ENCODE measurements at regions not wholly inside any gene's neighbourhood (a gene's known extent, or its start where the extent isn't known, plus 50 kb on each side); places are given as distances from the start of the nearest gene placed in this dataset.
A peak's percentile ranks its signal among the peaks of the same experiment; 100 is the strongest.

- H3K79me1 ChIP-seq (replicated peaks; ENCODE audit: low read length, poor library complexity, severe bottlenecking) = no peaks in the 10 kb centered on the region
- H2AK5ac ChIP-seq (ENCODE audit: low read length, severe bottlenecking) = no peak overlapping the region
- no peak overlapping the region for H3K18ac ChIP-seq (ENCODE audit: low read depth in 1 of 2, low read length in 2 of 2)
- peaks cover 9% of the 10 kb centered on the region for H3K4me1 ChIP-seq (ENCODE audit: control insufficient read depth, insufficient read depth, low read depth, low read length)
- H2AFZ ChIP-seq (ENCODE audit: low read depth, low read length) = no peak overlapping the region
- no peak overlapping the region for H2BK5ac ChIP-seq (ENCODE audit: low read depth, low read length, poor library complexity, severe bottlenecking)
- no peak overlapping the region for H3K23ac ChIP-seq (ENCODE audit: low read length in 2 of 2)
- no peak for DNase-seq
- H3K27me3 ChIP-seq (ENCODE audit: control insufficient read depth in 1 of 2, insufficient read depth in 1 of 2, low read length in 2 of 2) = peaks cover 0 to 2% of the 10 kb centered on the region in 2 experiments
- no peak overlapping the region for H3K4ac ChIP-seq (ENCODE audit: low read depth in 1 of 2, low read length in 2 of 2)
- H3K4me2 ChIP-seq (ENCODE audit: low read length, poor library complexity, severe bottlenecking) = no peak overlapping the region
- no peak overlapping the region for H4K8ac ChIP-seq (ENCODE audit: low read length)
- 85% methylated on average over 5 of the region's 7 CpGs for WGBS
- H2BK15ac ChIP-seq (ENCODE audit: low read depth, poor library complexity, severe bottlenecking) = no peak overlapping the region
- H3K9me3 ChIP-seq (ENCODE audit: control insufficient read depth, low read length) = no peaks in the 10 kb centered on the region
- no peak overlapping the region for H3K9ac ChIP-seq (ENCODE audit: low read length)
- H2BK120ac ChIP-seq (ENCODE audit: low read depth, low read length) = no peak overlapping the region
- no peak overlapping the region for H4K91ac ChIP-seq (ENCODE audit: low read length)
- no peak overlapping the region for H3K4me3 ChIP-seq (ENCODE audit: insufficient read depth in 1 of 2, low read depth in 1 of 2, low read length in 2 of 2)
- H3K14ac ChIP-seq (ENCODE audit: low read length in 2 of 2) = no peak overlapping the region
- no peaks in the 10 kb centered on the region for H3K36me3 ChIP-seq (ENCODE audit: control insufficient read depth in 1 of 2, insufficient read depth in 2 of 2, low read depth in 1 of 2, low read length in 2 of 2)
- no peak overlapping the region for H2BK12ac ChIP-seq (ENCODE audit: low read length in 2 of 2)
- H3K27ac ChIP-seq (ENCODE audit: low read length, poor library complexity, severe bottlenecking) = no peak overlapping the region
Measured at GRCh38 chr9:90724112-90724511, 77.5 kb upstream of the SYK start.

GRCh38 chr9:90722071-90722470 is 79.4 kb upstream of the DIRAS2 start:
- Histone ChIP-seq H2AK5ac (ENCODE audit: low read length, severe bottlenecking) (no peak overlapping the region), H3K9ac (ENCODE audit: low read length) (no peak overlapping the region), H3K27me3 (ENCODE audit: control insufficient read depth in 1 of 2, insufficient read depth in 1 of 2, low read length in 2 of 2) (peaks cover 0 to 2% of the 10 kb centered on the region in 2 experiments), H3K4ac (ENCODE audit: low read depth in 1 of 2, low read length in 2 of 2) (no peak overlapping the region), H4K91ac (ENCODE audit: low read length) (no peak overlapping the region), H3K4me2 (ENCODE audit: low read length, poor library complexity, severe bottlenecking) (no peak overlapping the region), H2BK15ac (ENCODE audit: low read depth, poor library complexity, severe bottlenecking) (no peak overlapping the region), H3K79me1 (replicated peaks; ENCODE audit: low read length, poor library complexity, severe bottlenecking) (no peaks in the 10 kb centered on the region), H3K9me3 (ENCODE audit: control insufficient read depth, low read length) (no peaks in the 10 kb centered on the region), H4K8ac (ENCODE audit: low read length) (no peak overlapping the region), H3K23ac (ENCODE audit: low read length in 2 of 2) (no peak overlapping the region), H2BK120ac (ENCODE audit: low read depth, low read length) (no peak overlapping the region), H2AFZ (ENCODE audit: low read depth, low read length) (no peak overlapping the region), H3K18ac (ENCODE audit: low read depth in 1 of 2, low read length in 2 of 2) (no peak overlapping the region), H3K4me1 (ENCODE audit: control insufficient read depth, insufficient read depth, low read depth, low read length) (peaks cover 2% of the 10 kb centered on the region), H2BK12ac (ENCODE audit: low read length in 2 of 2) (no peak overlapping the region), H3K27ac (ENCODE audit: low read length, poor library complexity, severe bottlenecking) (no peak overlapping the region), H3K36me3 (ENCODE audit: control insufficient read depth in 1 of 2, insufficient read depth in 2 of 2, low read depth in 1 of 2, low read length in 2 of 2) (no peaks in the 10 kb centered on the region), H3K14ac (ENCODE audit: low read length in 2 of 2) (no peak overlapping the region), H3K4me3 (ENCODE audit: insufficient read depth in 1 of 2, low read depth in 1 of 2, low read length in 2 of 2) (no peak overlapping the region), H2BK5ac (ENCODE audit: low read depth, low read length, poor library complexity, severe bottlenecking) (no peak overlapping the region)
- 17% methylated on average over 2 of the region's 3 CpGs for WGBS
- DNase-seq = peak; percentile 2

GRCh38 chr9:90720621-90721265 is 78.1 kb upstream of the DIRAS2 start:
- H3K9ac ChIP-seq (ENCODE audit: low read length) = no peak overlapping the region
- no peak overlapping the region for H3K4ac ChIP-seq (ENCODE audit: low read depth in 1 of 2, low read length in 2 of 2)
- no peak overlapping the region for H3K27ac ChIP-seq (ENCODE audit: low read length, poor library complexity, severe bottlenecking)
- no peaks in the 10 kb centered on the region for H3K79me1 ChIP-seq (replicated peaks; ENCODE audit: low read length, poor library complexity, severe bottlenecking)
- no peak overlapping the region for H2BK120ac ChIP-seq (ENCODE audit: low read depth, low read length)
- H4K8ac ChIP-seq (ENCODE audit: low read length) = no peak overlapping the region
- H2AK5ac ChIP-seq (ENCODE audit: low read length, severe bottlenecking) = no peak overlapping the region
- H3K14ac ChIP-seq (ENCODE audit: low read length in 2 of 2) = no peak overlapping the region
- no peak overlapping the region for H2BK15ac ChIP-seq (ENCODE audit: low read depth, poor library complexity, severe bottlenecking)
- H3K4me3 ChIP-seq (ENCODE audit: insufficient read depth in 1 of 2, low read depth in 1 of 2, low read length in 2 of 2) = no peak overlapping the region
- H2AFZ ChIP-seq (ENCODE audit: low read depth, low read length) = no peak overlapping the region
- no peak overlapping the region for H3K4me2 ChIP-seq (ENCODE audit: low read length, poor library complexity, severe bottlenecking)
- H3K4me1 ChIP-seq (ENCODE audit: control insufficient read depth, insufficient read depth, low read depth, low read length) = peaks cover 2% of the 10 kb centered on the region
- 80% methylated on average over 2 of the region's 2 CpGs for WGBS
- H3K27me3 ChIP-seq (ENCODE audit: control insufficient read depth in 1 of 2, insufficient read depth in 1 of 2, low read length in 2 of 2) = peaks cover 0 to 2% of the 10 kb centered on the region in 2 experiments
- H3K9me3 ChIP-seq (ENCODE audit: control insufficient read depth, low read length) = no peaks in the 10 kb centered on the region
- H3K23ac ChIP-seq (ENCODE audit: low read length in 2 of 2) = no peak overlapping the region
- no peak overlapping the region for H2BK12ac ChIP-seq (ENCODE audit: low read length in 2 of 2)
- no peak overlapping the region for H4K91ac ChIP-seq (ENCODE audit: low read length)
- H3K36me3 ChIP-seq (ENCODE audit: control insufficient read depth in 1 of 2, insufficient read depth in 2 of 2, low read depth in 1 of 2, low read length in 2 of 2) = no peaks in the 10 kb centered on the region
- no peak overlapping the region for H2BK5ac ChIP-seq (ENCODE audit: low read depth, low read length, poor library complexity, severe bottlenecking)
- no peak overlapping the region for H3K18ac ChIP-seq (ENCODE audit: low read depth in 1 of 2, low read length in 2 of 2)
- no peak for DNase-seq

GRCh38 chr9:90706230-90706629 is 63.6 kb upstream of the DIRAS2 start:
- Histone ChIP-seq H3K27me3 (ENCODE audit: control insufficient read depth in 1 of 2, insufficient read depth in 1 of 2, low read length in 2 of 2) (peaks cover 5 to 9% of the 10 kb centered on the region in 2 experiments), H3K4me3 (ENCODE audit: insufficient read depth in 1 of 2, low read depth in 1 of 2, low read length in 2 of 2) (no peak overlapping the region), H2AFZ (ENCODE audit: low read depth, low read length) (no peak overlapping the region)

More at GRCh38 chr9:90706230-90706629, 63.6 kb upstream of the DIRAS2 start:
- no peak overlapping the region for H3K14ac ChIP-seq (ENCODE audit: low read length in 2 of 2)
- no peaks in the 10 kb centered on the region for H3K36me3 ChIP-seq (ENCODE audit: control insufficient read depth in 1 of 2, insufficient read depth in 2 of 2, low read depth in 1 of 2, low read length in 2 of 2)
- no peak overlapping the region for H3K23ac ChIP-seq (ENCODE audit: low read length in 2 of 2)
- no peak overlapping the region for H2BK12ac ChIP-seq (ENCODE audit: low read length in 2 of 2)
- no peaks in the 10 kb centered on the region for H3K79me1 ChIP-seq (replicated peaks; ENCODE audit: low read length, poor library complexity, severe bottlenecking)
- no peak overlapping the region for H3K27ac ChIP-seq (ENCODE audit: low read length, poor library complexity, severe bottlenecking)
- H3K4me2 ChIP-seq (ENCODE audit: low read length, poor library complexity, severe bottlenecking) = no peak overlapping the region
- H3K9ac ChIP-seq (ENCODE audit: low read length) = no peak overlapping the region
- no peaks in the 10 kb centered on the region for H3K4me1 ChIP-seq (ENCODE audit: control insufficient read depth, insufficient read depth, low read depth, low read length)
- no peak overlapping the region for H3K4ac ChIP-seq (ENCODE audit: low read depth in 1 of 2, low read length in 2 of 2)
- H2BK120ac ChIP-seq (ENCODE audit: low read depth, low read length) = no peak overlapping the region
- no peak overlapping the region for H3K18ac ChIP-seq (ENCODE audit: low read depth in 1 of 2, low read length in 2 of 2)
- no peak overlapping the region for H2BK15ac ChIP-seq (ENCODE audit: low read depth, poor library complexity, severe bottlenecking)
- no peak overlapping the region for H4K8ac ChIP-seq (ENCODE audit: low read length)
- H2AK5ac ChIP-seq (ENCODE audit: low read length, severe bottlenecking) = no peak overlapping the region
- no peaks in the 10 kb centered on the region for H3K9me3 ChIP-seq (ENCODE audit: control insufficient read depth, low read length)
- DNase-seq = no peak
- 100% methylated on average over 2 of the region's 2 CpGs for WGBS
- no peak overlapping the region for H4K91ac ChIP-seq (ENCODE audit: low read length)
- H2BK5ac ChIP-seq (ENCODE audit: low read depth, low read length, poor library complexity, severe bottlenecking) = no peak overlapping the region
